Middle frontal gyrus (tissue), 1 donor: ENCODE measurements at regions not wholly inside any gene's neighbourhood (a gene's known extent, or its start where the extent isn't known, plus 50 kb on each side); places are given as distances from the start of the nearest gene placed in this dataset.
"Not testable (repeated sequence)": the region's sequence is repeated elsewhere in the genome, so short reads cannot be mapped to it uniquely, and the experiment has no call there.

Experiments used
- DNase-seq: peaks from one replicate; pipeline ENCODE4 v3.0.0-alpha.2; 2015; ENCODE audit warnings: low spot score; ENCODE audit errors: extremely low spot score

- no peak for DNase-seq
Measured at GRCh38 chr3:105235785-105236184, 130.9 kb upstream of the ALCAM start.

GRCh38 chr3:105238367-105238766 lies 128.3 kb upstream of the ALCAM start:
- no peak for DNase-seq

- no peak for DNase-seq
Measured at GRCh38 chr3:105243076-105243475, 123.6 kb upstream of the ALCAM start.

GRCh38 chr3:105246536-105246935 lies 120.2 kb upstream of the ALCAM start:
- DNase-seq = no peak

- DNase-seq = no peak
Measured at GRCh38 chr3:105253225-105253624, 113.5 kb upstream of the ALCAM start.

- no peak for DNase-seq
Measured at GRCh38 chr3:105254154-105254553, 112.6 kb upstream of the ALCAM start.

- no peak for DNase-seq
Measured at GRCh38 chr3:105255350-105255749, 111.4 kb upstream of the ALCAM start.

GRCh38 chr3:105259496-105259895 lies 107.2 kb upstream of the ALCAM start:
- no peak for DNase-seq

GRCh38 chr3:105260385-105260784 lies 106.3 kb upstream of the ALCAM start:
- no peak for DNase-seq

GRCh38 chr3:105274536-105274935 lies 92.2 kb upstream of the ALCAM start:
- no peak for DNase-seq

- DNase-seq = no peak
Measured at GRCh38 chr3:105274958-105275357, 91.8 kb upstream of the ALCAM start.

GRCh38 chr3:105277656-105278055 lies 89.1 kb upstream of the ALCAM start:
- no peak for DNase-seq

- no peak for DNase-seq
Measured at GRCh38 chr3:105278688-105279087, 88.0 kb upstream of the ALCAM start.

GRCh38 chr3:105281989-105282388 lies 84.7 kb upstream of the ALCAM start:
- no peak for DNase-seq

GRCh38 chr3:105284876-105285275 lies 81.8 kb upstream of the ALCAM start:
- no peak for DNase-seq

GRCh38 chr3:105285653-105286241 lies 81.0 kb upstream of the ALCAM start:
- DNase-seq = no peak

GRCh38 chr3:105293441-105293840 lies 73.3 kb upstream of the ALCAM start:
- DNase-seq = no peak

GRCh38 chr3:105296182-105296822 lies 70.4 kb upstream of the ALCAM start:
- not testable (repeated sequence) for DNase-seq

GRCh38 chr3:105304487-105304886 lies 62.2 kb upstream of the ALCAM start:
- no peak for DNase-seq

GRCh38 chr3:105315144-105315543 lies 51.6 kb upstream of the ALCAM start:
- DNase-seq = no peak

- DNase-seq = no peak
Measured at GRCh38 chr3:105315815-105316214, 50.9 kb upstream of the ALCAM start.

GRCh38 chr3:105316331-105316730 lies 50.4 kb upstream of the ALCAM start:
- DNase-seq = no peak
